RPMI8226 (cell line): ENCODE measurements at regions not wholly inside any gene's neighbourhood (a gene's known extent, or its start where the extent isn't known, plus 50 kb on each side); places are given as distances from the start of the nearest gene placed in this dataset.

Experiments
- DNase-seq: peaks from one replicate; pipeline ENCODE4 v3.0.0-alpha.2; 2015

- no peak for DNase-seq
These were observed 405.9 kb downstream of the PLK2 start for GRCh38 chr5:58054018-58054417.

GRCh38 chr5:58048954-58049353 is 410.9 kb downstream of the PLK2 start:
- DNase-seq: no peak

DNA sequence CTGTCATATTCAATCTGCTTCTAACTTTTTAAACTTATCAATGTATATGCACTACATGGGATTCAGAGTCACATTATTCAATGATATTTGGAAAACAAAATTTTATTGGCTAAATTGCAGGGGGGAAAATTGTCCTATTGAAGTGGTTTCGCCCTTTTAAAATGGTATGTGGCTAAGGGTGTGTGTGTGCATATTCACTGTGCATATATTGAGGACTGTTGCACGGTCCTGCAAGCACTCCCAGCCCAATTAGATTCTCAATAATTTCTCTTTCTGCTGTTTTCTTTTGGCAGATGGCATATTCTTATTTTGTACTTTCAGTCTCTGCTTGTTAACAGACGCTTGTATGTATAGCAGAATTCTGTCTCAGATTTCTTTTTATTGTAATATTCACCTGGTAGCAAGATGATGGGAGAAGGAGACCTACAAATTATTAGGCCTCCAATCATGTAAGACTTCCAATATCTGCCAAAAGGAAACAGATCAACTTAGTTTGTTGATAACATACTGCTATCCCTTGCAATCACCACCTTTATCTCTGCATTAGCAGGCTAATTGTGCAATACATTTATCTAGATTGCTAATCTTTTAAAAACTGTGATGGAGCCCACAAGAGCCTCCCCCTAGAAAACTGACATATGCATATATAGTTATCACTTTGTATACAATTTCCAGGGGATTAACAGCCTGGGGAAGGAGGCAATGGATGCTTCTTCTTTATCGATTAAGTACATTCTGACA is 411.5 kb downstream of the PLK2 start:
- DNase-seq: no peak

GRCh38 chr5:58046371-58046770 is 413.5 kb downstream of the PLK2 start:
- DNase-seq: no peak

DNA sequence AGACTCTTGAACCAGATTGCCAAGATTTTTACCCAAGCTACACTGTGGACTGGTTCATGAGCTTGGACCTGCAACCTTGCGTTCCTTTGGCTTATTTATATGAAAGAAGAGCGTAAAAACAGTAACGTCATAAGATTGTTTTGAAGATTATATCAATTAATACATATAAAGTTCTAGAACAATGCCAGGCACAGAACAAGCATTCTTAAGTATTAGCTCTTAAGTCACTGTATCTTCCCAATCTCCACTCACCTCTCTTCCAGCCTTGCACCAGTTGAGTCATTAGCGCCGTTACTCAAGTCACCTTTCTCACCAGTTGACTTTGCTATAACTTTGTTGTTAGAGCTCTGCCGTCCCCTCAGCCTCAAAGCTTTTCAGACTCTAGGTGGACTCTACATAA is 415.7 kb downstream of the PLK2 start:
- DNase-seq: no peak

GRCh38 chr5:58043032-58043945 is 416.6 kb downstream of the PLK2 start:
- DNase-seq: no peak

GRCh38 chr5:58041884-58042283 is 418.0 kb downstream of the PLK2 start:
- no peak for DNase-seq

DNA sequence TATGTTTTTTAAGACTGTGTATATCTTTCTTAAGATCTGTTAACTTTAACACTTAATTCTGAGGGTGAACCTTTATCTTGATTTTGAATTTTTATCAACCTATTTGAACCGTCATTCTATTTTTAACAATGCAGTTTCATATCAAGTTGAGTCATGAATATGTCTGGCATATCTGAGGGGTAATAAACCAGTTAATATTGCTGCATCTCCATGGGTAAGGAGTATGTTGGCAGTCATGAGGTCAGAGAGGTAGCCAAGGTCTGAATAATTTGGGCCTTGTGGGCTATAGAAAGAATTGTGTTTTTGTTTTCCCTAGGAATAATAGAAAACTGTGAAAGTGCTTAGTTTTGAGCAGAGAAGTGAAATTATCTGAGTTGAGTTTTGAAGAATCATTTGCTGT is 419.0 kb downstream of the PLK2 start:
- no peak for DNase-seq

DNA sequence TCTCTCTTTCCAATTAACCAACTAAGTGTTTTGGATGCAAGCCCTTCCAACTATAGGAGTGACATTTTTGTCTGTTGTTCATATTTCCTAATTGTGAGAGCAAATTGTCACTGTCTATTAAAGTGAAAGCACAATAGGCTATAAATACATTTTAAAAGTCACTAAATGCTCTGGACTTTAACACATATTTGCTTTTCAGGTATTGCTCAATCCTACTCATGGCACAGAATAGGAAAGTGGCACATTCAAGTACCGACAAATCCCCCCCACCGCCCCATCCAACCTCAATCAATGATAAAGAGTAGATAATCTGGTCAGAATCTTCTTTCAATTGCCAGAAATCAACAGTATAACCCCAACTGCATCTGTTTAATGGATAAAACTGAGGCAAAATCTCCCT is 419.8 kb downstream of the PLK2 start:
- no peak for DNase-seq

DNA sequence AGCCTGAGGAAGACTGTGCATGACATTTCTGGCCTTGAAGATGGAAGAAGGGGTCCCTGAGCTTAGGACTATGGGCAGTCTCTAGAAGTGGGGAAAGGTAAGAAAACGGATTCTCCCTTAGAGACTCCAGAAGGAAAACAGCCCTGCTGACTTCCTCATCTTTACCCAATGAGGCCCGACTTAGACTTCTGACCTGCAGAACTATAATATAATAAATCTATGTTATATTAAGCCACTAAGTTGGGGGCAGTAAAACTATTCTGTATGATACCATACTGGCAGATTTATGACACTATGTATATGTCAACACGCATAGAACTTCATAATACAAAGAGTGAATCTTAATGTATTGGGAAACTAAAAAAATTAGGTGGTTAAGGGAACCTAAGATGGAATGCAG is 422.0 kb downstream of the PLK2 start:
- DNase-seq: no peak

- DNase-seq: no peak
These were observed 434.1 kb downstream of the PLK2 start for GRCh38 chr5:58025809-58026208.

DNA sequence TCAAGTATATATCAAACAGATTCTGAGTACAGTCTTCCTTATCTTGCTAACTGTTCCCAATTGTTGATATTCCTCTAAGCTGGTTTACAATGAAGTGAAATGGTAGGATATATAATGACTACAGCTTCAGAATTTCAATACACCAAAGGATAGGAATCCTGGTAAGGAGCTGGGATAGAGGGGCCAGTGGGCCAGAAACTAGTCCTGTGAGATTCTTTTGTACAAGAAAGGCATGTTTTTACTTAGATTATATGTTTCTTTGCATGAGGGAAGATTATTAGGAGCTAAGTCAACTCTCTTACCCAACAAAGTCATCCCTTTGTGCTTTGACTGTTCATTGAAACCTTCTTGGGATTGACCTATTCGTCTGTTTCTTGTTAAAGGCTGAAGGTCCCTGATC is 435.7 kb downstream of the PLK2 start:
- DNase-seq: no peak

DNA sequence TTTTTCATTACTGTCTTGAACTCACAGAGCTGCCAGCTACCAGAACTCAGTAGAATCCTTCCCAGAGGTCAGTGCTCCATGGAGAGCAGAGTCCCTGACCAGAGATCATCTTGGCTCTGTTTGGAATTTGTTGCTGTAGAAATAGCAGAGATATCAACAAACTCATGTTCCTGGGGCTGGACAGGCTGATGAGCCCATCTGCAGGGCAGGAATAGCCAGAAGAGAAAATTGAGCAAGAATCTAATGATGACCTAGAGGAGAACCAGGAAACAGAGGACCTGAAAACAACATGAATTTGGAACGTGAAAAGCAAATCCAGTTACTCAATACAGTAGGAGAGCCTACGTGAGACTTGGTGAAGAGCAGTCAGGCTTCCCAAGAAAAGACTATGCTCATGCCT is 437.8 kb downstream of the PLK2 start:
- DNase-seq: no peak

DNA sequence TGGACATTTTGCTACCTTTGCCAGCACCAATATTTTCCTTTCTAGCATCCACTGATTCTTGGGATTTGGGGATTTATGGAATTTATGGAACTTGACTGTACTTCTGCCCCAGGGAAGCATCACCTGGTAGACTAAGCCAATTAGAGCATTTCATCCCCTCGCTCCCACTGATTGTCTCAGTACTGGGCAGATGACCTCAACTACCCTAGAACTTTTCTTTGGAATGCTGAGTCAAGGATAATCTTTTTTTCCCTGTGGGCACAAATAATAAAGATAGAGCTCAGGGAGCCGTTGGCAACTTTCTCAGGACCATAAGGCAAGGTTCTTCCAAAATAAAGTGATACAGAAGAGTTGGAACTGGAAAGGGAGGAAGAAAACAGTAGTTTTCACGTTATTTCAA is 438.4 kb downstream of the PLK2 start:
- no peak for DNase-seq

DNA sequence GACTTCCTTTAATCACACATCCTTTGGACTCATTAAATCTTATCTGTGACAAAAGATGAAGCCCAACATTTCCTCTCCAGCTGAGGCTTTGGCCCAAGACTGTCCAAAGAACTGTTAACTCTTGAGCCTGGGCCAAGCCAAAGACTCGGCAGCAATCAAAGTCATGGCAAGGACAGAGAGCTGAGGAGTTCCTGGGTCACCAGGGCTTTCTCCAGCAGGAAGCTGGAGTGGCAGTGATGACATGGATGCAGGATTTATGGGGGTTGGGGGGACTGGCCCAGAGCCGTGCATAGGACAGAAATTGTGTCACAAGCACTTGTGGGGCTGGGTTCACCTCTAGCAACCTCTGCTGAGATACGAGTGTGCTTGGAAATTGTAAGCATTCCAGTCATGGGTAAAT is 440.3 kb downstream of the PLK2 start:
- no peak for DNase-seq

GRCh38 chr5:58018016-58018415 is 441.9 kb downstream of the PLK2 start:
- no peak for DNase-seq

GRCh38 chr5:58016877-58017276 is 443.0 kb downstream of the PLK2 start:
- no peak for DNase-seq

GRCh38 chr5:58016358-58016757 is 443.5 kb downstream of the PLK2 start:
- no peak for DNase-seq

DNA sequence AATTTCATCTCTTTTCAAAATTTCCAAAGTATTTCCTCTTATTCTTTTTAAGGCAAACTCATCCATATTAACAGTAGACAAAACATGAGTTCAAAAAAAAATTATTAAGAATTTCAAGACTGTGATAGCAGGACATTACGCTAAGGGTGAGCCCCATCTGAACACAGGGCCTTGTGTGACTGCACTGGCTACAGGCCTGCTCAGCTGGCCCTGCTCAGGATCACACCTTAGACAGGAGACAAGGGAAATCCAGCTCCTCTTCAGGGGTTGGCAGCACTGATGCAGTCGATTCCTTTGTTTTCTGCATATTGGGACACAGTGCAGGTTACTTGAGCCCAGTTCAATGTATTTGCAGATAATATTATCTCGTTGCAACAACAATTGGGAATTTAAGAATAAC is 444.7 kb downstream of the PLK2 start:
- DNase-seq: no peak

GRCh38 chr5:58013542-58014258 is 446.2 kb downstream of the PLK2 start:
- no peak for DNase-seq

- DNase-seq: no peak
These were observed 447.0 kb downstream of the PLK2 start for GRCh38 chr5:58012801-58013315.

DNA sequence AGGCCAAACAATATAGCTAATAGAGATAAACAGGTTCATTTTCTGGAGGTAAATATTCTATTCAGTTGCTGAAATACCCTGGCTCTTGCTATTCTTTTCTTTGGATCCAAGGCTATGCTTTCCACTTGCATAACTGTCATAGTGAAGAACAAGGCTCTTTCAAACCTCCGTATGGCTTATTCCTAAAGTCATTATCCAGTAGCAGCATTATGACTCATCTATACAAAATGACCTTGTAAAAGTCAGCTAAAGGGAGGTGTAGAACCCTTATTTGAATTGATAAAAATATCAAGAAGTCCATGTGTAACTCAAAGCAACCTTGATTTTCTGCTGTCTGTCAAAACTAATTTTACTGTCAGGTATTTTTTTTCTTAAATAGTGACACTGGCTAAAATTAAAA is 447.8 kb downstream of the PLK2 start:
- DNase-seq: no peak

GRCh38 chr5:58011301-58011700 is 448.6 kb downstream of the PLK2 start:
- DNase-seq: no peak
